HFFc6 (cell line): ENCODE measurements at regions not wholly inside any gene's neighbourhood (a gene's known extent, or its start where the extent isn't known, plus 50 kb on each side); places are given as distances from the start of the nearest gene placed in this dataset.

Source experiments
- DNase-seq: peaks from one replicate; pipeline ENCODE4 v3.0.0-alpha.2; 2018
- H3K27ac Mint-ChIP-seq: 2 replicates; pipeline ENCODE4 v1.8.0; 2020; ENCODE audit warnings: mild to moderate bottlenecking, mixed read lengths
- H3K27me3 Mint-ChIP-seq: 2 replicates; pipeline ENCODE4 v1.8.0; 2021; ENCODE audit warnings: mild to moderate bottlenecking, moderate library complexity, mixed read lengths; ENCODE audit not compliant: insufficient read depth
- H3K36me3 Mint-ChIP-seq: 2 replicates; pipeline ENCODE4 v1.8.0; 2021; ENCODE audit warnings: low read depth, mixed read lengths
- H3K4me1 Mint-ChIP-seq: 2 replicates; pipeline ENCODE4 v1.8.0; 2020; ENCODE audit warnings: low read depth, mixed read lengths
- H3K4me3 Mint-ChIP-seq: 2 replicates; pipeline ENCODE4 v1.8.0; 2020; ENCODE audit warnings: mild to moderate bottlenecking, moderate library complexity, mixed read lengths
- H3K9me3 Mint-ChIP-seq: 2 replicates; pipeline ENCODE4 v1.8.0; 2020; ENCODE audit warnings: mild to moderate bottlenecking, mixed read lengths
- CTCF ChIP-seq: fragments of 200-600 bp; sonication (generic); IDR thresholded peaks from 2 replicates; pipeline ENCODE4 v1.5.0; 2021; ENCODE audit warnings: antibody characterized with exemption, mild to moderate bottlenecking

DNA sequence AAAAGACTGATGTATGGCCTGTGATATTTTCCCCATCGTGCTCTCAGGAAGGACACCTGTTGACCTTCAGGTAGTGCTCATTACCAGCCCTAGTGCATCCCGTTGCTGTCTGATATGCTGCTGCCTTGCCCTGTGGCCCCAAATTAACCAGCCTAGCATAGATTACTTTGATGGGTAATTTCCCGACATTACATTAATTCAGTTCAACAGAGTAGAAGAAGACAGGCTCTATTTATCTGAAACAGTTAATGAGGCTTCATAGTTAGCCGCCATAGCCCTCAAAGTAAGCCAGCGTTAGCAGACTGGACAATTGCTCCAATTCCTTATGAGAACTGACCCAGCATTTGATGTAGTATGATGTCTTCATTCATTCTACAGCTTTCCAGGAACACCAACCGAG lies 257.6 kb downstream of the OLFM3 start:
- no peak for TF ChIP-seq CTCF
- peaks cover 11% of the 10 kb centered on the region for H3K9me3 Mint-ChIP-seq
- no peaks in the 10 kb centered on the region for H3K27me3 Mint-ChIP-seq
- H3K4me1 Mint-ChIP-seq = no peaks in the 10 kb centered on the region
- H3K4me3 Mint-ChIP-seq = no peak overlapping the region
- no peak for DNase-seq
- H3K27ac Mint-ChIP-seq = no peak overlapping the region
- H3K36me3 Mint-ChIP-seq = no peaks in the 10 kb centered on the region

GRCh38 chr1:101739826-101740330 lies 256.8 kb downstream of the OLFM3 start:
- no peak for DNase-seq
- H3K4me1 Mint-ChIP-seq = no peaks in the 10 kb centered on the region
- H3K4me3 Mint-ChIP-seq = no peak overlapping the region
- H3K27me3 Mint-ChIP-seq = no peaks in the 10 kb centered on the region
- peaks cover 15% of the 10 kb centered on the region for H3K9me3 Mint-ChIP-seq
- H3K36me3 Mint-ChIP-seq = no peaks in the 10 kb centered on the region
- H3K27ac Mint-ChIP-seq = no peak overlapping the region
- TF ChIP-seq CTCF = no peak

GRCh38 chr1:101741910-101742309 lies 254.8 kb downstream of the OLFM3 start:
- Mint-ChIP-seq H3K27me3 (no peaks in the 10 kb centered on the region), H3K9me3 (peaks cover 32% of the 10 kb centered on the region), H3K36me3 (no peaks in the 10 kb centered on the region), H3K4me1 (no peaks in the 10 kb centered on the region), H3K27ac (no peak overlapping the region), H3K4me3 (no peak overlapping the region)
- no peak for DNase-seq
- no peak for TF ChIP-seq CTCF

GRCh38 chr1:101742509-101742908 lies 254.2 kb downstream of the OLFM3 start:
- no peak overlapping the region for H3K27ac Mint-ChIP-seq
- peaks cover 32% of the 10 kb centered on the region for H3K9me3 Mint-ChIP-seq
- DNase-seq = no peak
- no peak for TF ChIP-seq CTCF
- H3K27me3 Mint-ChIP-seq = no peaks in the 10 kb centered on the region
- H3K4me1 Mint-ChIP-seq = no peaks in the 10 kb centered on the region
- no peak overlapping the region for H3K4me3 Mint-ChIP-seq
- H3K36me3 Mint-ChIP-seq = no peaks in the 10 kb centered on the region

GRCh38 chr1:101745551-101746270 lies 251.0 kb downstream of the OLFM3 start:
- TF ChIP-seq CTCF = no peak
- Mint-ChIP-seq H3K9me3 (peaks cover 39% of the 10 kb centered on the region), H3K4me3 (no peak overlapping the region), H3K4me1 (no peaks in the 10 kb centered on the region), H3K27me3 (no peaks in the 10 kb centered on the region), H3K36me3 (no peaks in the 10 kb centered on the region), H3K27ac (no peak overlapping the region)
- DNase-seq = no peak
